ENCODE measurements at regions not wholly inside any gene's neighbourhood (a gene's known extent, or its start where the extent isn't known, plus 50 kb on each side); places are given as distances from the start of the nearest gene placed in this dataset.

DNA sequence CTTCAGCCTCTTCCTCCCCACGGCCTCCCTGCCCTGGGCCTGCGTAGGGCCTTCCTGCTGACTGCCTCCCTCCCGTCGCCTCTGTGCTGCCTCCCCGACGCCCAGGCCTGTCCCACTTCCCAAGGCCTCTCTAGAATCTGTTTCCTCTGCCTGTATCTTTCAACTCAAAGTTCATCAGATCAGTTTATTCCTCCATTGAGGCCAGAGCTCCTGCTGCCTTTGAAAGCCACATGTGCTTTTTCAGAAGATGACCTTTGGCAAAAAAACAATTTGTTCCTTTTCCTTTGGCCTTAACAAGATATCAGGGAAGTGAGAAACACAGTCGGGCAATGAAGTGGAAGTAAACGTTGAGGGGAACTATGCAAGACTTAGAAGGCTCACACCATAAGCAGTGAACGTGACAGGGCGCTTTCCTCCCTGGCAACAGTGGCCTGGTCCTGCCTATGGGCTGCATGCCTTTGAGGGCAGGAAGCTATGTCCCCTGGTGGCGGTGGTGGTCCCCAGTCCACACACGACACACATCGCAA is 85.9 kb downstream of the PSMG1 start:
- Histone ChIP-seq H3K9ac (ENCODE audit: low read length) (no peak overlapping the region), H3K9me3 (replicated peaks; ENCODE audit: insufficient read depth, low read length) (no peaks in the 10 kb centered on the region), H3F3A (ENCODE audit: insufficient read depth, low read length) (no peaks in the 10 kb centered on the region), H3K4me1 (ENCODE audit: low read length) (no peaks in the 10 kb centered on the region), H2AFZ (ENCODE audit: low read length) (no peak overlapping the region), H3K27me3 (replicated peaks; ENCODE audit: insufficient read depth, low read length) (no peaks in the 10 kb centered on the region), H3K4me3 (ENCODE audit: low read length) (no peak overlapping the region), H3K9me2 (replicated peaks; ENCODE audit: insufficient read depth, low read length) (no peaks in the 10 kb centered on the region), H3K4me2 (ENCODE audit: low read depth, low read length) (no peak overlapping the region), H3K36me3 (replicated peaks; ENCODE audit: insufficient read depth, low read length) (no peaks in the 10 kb centered on the region), H3K27ac (ENCODE audit: low read length) (no peak overlapping the region), H3K79me2 (ENCODE audit: low read length) (no peaks in the 10 kb centered on the region), H4K20me1 (ENCODE audit: insufficient read depth, low read length) (no peaks in the 10 kb centered on the region)
- TF ChIP-seq EZH2 (optimal IDR thresholded peaks at IDR 0.05; ENCODE audit: low read depth, low read length) (no peak), EZH2phosphoT487 (IDR thresholded peaks at IDR 0.05; ENCODE audit: low read length) (no peak)
- TF ChIP-seq, protein P1, sequence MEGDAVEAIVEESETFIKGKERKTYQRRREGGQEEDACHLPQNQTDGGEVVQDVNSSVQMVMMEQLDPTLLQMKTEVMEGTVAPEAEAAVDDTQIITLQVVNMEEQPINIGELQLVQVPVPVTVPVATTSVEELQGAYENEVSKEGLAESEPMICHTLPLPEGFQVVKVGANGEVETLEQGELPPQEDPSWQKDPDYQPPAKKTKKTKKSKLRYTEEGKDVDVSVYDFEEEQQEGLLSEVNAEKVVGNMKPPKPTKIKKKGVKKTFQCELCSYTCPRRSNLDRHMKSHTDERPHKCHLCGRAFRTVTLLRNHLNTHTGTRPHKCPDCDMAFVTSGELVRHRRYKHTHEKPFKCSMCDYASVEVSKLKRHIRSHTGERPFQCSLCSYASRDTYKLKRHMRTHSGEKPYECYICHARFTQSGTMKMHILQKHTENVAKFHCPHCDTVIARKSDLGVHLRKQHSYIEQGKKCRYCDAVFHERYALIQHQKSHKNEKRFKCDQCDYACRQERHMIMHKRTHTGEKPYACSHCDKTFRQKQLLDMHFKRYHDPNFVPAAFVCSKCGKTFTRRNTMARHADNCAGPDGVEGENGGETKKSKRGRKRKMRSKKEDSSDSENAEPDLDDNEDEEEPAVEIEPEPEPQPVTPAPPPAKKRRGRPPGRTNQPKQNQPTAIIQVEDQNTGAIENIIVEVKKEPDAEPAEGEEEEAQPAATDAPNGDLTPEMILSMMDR (IDR thresholded peaks at IDR 0.05; ENCODE audit: low read length), result no peak
- DNase-seq, result no peak

GRCh38 chr21:39096754-39097153 is 86.5 kb downstream of the PSMG1 start:
- no peaks in the 10 kb centered on the region for H4K20me1 ChIP-seq (ENCODE audit: insufficient read depth, low read length)
- no peak overlapping the region for H3K4me2 ChIP-seq (ENCODE audit: low read depth, low read length)
- TF ChIP-seq EZH2phosphoT487 (IDR thresholded peaks at IDR 0.05; ENCODE audit: low read length) (no peak), EZH2 (optimal IDR thresholded peaks at IDR 0.05; ENCODE audit: low read depth, low read length) (no peak)
- TF ChIP-seq, protein P1 (IDR thresholded peaks at IDR 0.05; ENCODE audit: low read length), result no peak
- H3K9me2 ChIP-seq (replicated peaks; ENCODE audit: insufficient read depth, low read length), result no peaks in the 10 kb centered on the region
- no peak overlapping the region for H3K4me3 ChIP-seq (ENCODE audit: low read length)
- no peak overlapping the region for H2AFZ ChIP-seq (ENCODE audit: low read length)
- no peaks in the 10 kb centered on the region for H3K36me3 ChIP-seq (replicated peaks; ENCODE audit: insufficient read depth, low read length)
- H3K27ac ChIP-seq (ENCODE audit: low read length), result no peak overlapping the region
- no peaks in the 10 kb centered on the region for H3F3A ChIP-seq (ENCODE audit: insufficient read depth, low read length)
- no peaks in the 10 kb centered on the region for H3K4me1 ChIP-seq (ENCODE audit: low read length)
- no peaks in the 10 kb centered on the region for H3K27me3 ChIP-seq (replicated peaks; ENCODE audit: insufficient read depth, low read length)
- H3K9ac ChIP-seq (ENCODE audit: low read length), result no peak overlapping the region
- DNase-seq, result no peak
- no peaks in the 10 kb centered on the region for H3K79me2 ChIP-seq (ENCODE audit: low read length)
- H3K9me3 ChIP-seq (replicated peaks; ENCODE audit: insufficient read depth, low read length), result no peaks in the 10 kb centered on the region

- no peak for DNase-seq
- H3K4me1 ChIP-seq (ENCODE audit: low read length), result no peaks in the 10 kb centered on the region
- no peak overlapping the region for H3K4me3 ChIP-seq (ENCODE audit: low read length)
- no peak overlapping the region for H2AFZ ChIP-seq (ENCODE audit: low read length)
- H3K4me2 ChIP-seq (ENCODE audit: low read depth, low read length), result no peak overlapping the region
- H3K36me3 ChIP-seq (replicated peaks; ENCODE audit: insufficient read depth, low read length), result no peaks in the 10 kb centered on the region
- H3K27me3 ChIP-seq (replicated peaks; ENCODE audit: insufficient read depth, low read length), result no peaks in the 10 kb centered on the region
- H3K9me3 ChIP-seq (replicated peaks; ENCODE audit: insufficient read depth, low read length), result no peaks in the 10 kb centered on the region
- no peak overlapping the region for H3K27ac ChIP-seq (ENCODE audit: low read length)
- H3K9me2 ChIP-seq (replicated peaks; ENCODE audit: insufficient read depth, low read length), result no peaks in the 10 kb centered on the region
- TF ChIP-seq EZH2phosphoT487 (IDR thresholded peaks at IDR 0.05; ENCODE audit: low read length), result no peak
- TF ChIP-seq, protein P1 (IDR thresholded peaks at IDR 0.05; ENCODE audit: low read length), result no peak
- TF ChIP-seq EZH2 (optimal IDR thresholded peaks at IDR 0.05; ENCODE audit: low read depth, low read length), result no peak
- H3K79me2 ChIP-seq (ENCODE audit: low read length), result no peaks in the 10 kb centered on the region
- no peaks in the 10 kb centered on the region for H4K20me1 ChIP-seq (ENCODE audit: insufficient read depth, low read length)
- no peak overlapping the region for H3K9ac ChIP-seq (ENCODE audit: low read length)
- no peaks in the 10 kb centered on the region for H3F3A ChIP-seq (ENCODE audit: insufficient read depth, low read length)
Measured at GRCh38 chr21:39095681-39096080, 87.6 kb downstream of the PSMG1 start.

All from MM.1S (cell line).